ENCODE measurements at regions not wholly inside any gene's neighbourhood (a gene's known extent, or its start where the extent isn't known, plus 50 kb on each side); places are given as distances from the start of the nearest gene placed in this dataset.

DNA sequence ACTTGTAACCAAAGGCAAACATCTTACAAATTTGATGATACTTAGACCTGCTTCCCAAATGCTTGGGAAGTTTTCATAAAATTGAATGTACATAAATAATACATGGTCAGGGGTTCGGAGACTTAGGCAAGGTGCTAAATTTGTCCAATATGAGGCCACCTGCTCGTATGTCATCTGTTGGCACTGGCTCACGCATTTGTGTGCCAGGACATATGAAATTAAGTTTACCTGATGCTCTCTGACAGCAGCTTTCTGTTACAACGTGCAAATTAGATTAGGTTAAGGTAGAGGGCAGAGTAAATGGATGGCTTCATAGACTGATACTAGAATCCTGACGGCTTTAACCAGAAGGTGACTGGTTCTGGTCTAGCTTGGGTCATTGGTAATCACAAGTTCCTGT is 970.3 kb upstream of the RBFOX1 start:
- TF ChIP-seq, protein P1, sequence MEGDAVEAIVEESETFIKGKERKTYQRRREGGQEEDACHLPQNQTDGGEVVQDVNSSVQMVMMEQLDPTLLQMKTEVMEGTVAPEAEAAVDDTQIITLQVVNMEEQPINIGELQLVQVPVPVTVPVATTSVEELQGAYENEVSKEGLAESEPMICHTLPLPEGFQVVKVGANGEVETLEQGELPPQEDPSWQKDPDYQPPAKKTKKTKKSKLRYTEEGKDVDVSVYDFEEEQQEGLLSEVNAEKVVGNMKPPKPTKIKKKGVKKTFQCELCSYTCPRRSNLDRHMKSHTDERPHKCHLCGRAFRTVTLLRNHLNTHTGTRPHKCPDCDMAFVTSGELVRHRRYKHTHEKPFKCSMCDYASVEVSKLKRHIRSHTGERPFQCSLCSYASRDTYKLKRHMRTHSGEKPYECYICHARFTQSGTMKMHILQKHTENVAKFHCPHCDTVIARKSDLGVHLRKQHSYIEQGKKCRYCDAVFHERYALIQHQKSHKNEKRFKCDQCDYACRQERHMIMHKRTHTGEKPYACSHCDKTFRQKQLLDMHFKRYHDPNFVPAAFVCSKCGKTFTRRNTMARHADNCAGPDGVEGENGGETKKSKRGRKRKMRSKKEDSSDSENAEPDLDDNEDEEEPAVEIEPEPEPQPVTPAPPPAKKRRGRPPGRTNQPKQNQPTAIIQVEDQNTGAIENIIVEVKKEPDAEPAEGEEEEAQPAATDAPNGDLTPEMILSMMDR (CRISPR knock-in tag; IDR thresholded peaks at IDR 0.05) = no peak
- TF ChIP-seq ZSCAN20 (CRISPR knock-in tag; IDR thresholded peaks at IDR 0.05; ENCODE audit: borderline replicate concordance) = no peak
- TF ChIP-seq, protein P2, sequence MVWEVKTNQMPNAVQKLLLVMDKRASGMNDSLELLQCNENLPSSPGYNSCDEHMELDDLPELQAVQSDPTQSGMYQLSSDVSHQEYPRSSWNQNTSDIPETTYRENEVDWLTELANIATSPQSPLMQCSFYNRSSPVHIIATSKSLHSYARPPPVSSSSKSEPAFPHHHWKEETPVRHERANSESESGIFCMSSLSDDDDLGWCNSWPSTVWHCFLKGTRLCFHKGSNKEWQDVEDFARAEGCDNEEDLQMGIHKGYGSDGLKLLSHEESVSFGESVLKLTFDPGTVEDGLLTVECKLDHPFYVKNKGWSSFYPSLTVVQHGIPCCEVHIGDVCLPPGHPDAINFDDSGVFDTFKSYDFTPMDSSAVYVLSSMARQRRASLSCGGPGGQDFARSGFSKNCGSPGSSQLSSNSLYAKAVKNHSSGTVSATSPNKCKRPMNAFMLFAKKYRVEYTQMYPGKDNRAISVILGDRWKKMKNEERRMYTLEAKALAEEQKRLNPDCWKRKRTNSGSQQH (CRISPR knock-in tag; IDR thresholded peaks at IDR 0.05; ENCODE audit: low read depth) = no peak
- TF ChIP-seq, protein P3, sequence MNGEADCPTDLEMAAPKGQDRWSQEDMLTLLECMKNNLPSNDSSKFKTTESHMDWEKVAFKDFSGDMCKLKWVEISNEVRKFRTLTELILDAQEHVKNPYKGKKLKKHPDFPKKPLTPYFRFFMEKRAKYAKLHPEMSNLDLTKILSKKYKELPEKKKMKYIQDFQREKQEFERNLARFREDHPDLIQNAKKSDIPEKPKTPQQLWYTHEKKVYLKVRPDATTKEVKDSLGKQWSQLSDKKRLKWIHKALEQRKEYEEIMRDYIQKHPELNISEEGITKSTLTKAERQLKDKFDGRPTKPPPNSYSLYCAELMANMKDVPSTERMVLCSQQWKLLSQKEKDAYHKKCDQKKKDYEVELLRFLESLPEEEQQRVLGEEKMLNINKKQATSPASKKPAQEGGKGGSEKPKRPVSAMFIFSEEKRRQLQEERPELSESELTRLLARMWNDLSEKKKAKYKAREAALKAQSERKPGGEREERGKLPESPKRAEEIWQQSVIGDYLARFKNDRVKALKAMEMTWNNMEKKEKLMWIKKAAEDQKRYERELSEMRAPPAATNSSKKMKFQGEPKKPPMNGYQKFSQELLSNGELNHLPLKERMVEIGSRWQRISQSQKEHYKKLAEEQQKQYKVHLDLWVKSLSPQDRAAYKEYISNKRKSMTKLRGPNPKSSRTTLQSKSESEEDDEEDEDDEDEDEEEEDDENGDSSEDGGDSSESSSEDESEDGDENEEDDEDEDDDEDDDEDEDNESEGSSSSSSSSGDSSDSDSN (CRISPR knock-in tag; IDR thresholded peaks at IDR 0.05) = no peak
- TF ChIP-seq, protein P4, sequence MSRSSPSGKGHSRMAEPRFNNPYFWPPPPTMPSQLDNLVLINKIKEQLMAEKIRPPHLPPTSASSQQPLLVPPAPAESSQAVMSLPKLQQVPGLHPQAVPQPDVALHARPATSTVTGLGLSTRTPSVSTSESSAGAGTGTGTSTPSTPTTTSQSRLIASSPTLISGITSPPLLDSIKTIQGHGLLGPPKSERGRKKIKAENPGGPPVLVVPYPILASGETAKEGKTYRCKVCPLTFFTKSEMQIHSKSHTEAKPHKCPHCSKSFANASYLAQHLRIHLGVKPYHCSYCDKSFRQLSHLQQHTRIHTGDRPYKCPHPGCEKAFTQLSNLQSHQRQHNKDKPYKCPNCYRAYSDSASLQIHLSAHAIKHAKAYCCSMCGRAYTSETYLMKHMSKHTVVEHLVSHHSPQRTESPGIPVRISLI (CRISPR knock-in tag; IDR thresholded peaks at IDR 0.05; ENCODE audit: borderline replicate concordance) = no peak
- TF ChIP-seq, protein P5, sequence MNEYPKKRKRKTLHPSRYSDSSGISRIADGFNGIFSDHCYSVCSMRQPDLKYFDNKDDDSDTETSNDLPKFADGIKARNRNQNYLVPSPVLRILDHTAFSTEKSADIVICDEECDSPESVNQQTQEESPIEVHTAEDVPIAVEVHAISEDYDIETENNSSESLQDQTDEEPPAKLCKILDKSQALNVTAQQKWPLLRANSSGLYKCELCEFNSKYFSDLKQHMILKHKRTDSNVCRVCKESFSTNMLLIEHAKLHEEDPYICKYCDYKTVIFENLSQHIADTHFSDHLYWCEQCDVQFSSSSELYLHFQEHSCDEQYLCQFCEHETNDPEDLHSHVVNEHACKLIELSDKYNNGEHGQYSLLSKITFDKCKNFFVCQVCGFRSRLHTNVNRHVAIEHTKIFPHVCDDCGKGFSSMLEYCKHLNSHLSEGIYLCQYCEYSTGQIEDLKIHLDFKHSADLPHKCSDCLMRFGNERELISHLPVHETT (CRISPR knock-in tag; conservative IDR thresholded peaks at IDR 0.05) = no peak

Measured in HepG2 (cell line).